Right lobe of liver (tissue), 6 donors: ENCODE measurements at regions not wholly inside any gene's neighbourhood (a gene's known extent, or its start where the extent isn't known, plus 50 kb on each side); places are given as distances from the start of the nearest gene placed in this dataset.

Experiments
- ATAC-seq, 4 donors: fragments of 200-7000 bp; cut with Tn5 transposase; one replicate each; pipeline ENCODE4 v1.9.1; 2020; ENCODE audit warnings: mild to moderate bottlenecking in 4 of 4, moderate library complexity in 4 of 4
- DNase-seq, 3 donors: peaks; one replicate each; pipeline ENCODE4 v3.0.0-alpha.2; 2020
- H3K27ac ChIP-seq, 3 donors: fragments of 200-600 bp; one replicate each; pipeline ENCODE4 v1.8.0; 2022
- H3K27me3 ChIP-seq, 2 donors: fragments of 200-600 bp; one replicate each; pipeline ENCODE4 v1.8.0; 2022
- H3K36me3 ChIP-seq, 4 donors: fragments of 200-600 bp; sonication (generic) in 1 of 4; one replicate each; pipeline versions ENCODE4 v1.5.1 to v1.8.0; 2017 to 2022; ENCODE audit warnings: control low read depth in 1 of 4
- H3K4me1 ChIP-seq, 4 donors: fragments of 200-600 bp; sonication (generic) in 1 of 4; one replicate each; pipeline versions ENCODE4 v1.5.1 to v1.8.0; 2017 to 2022; ENCODE audit warnings: control low read depth in 1 of 4
- H3K4me3 ChIP-seq, 3 donors: fragments of 200-600 bp; one replicate each; pipeline ENCODE4 v1.8.0; 2022
- H3K9me3 ChIP-seq, 4 donors: fragments of 200-600 bp; sonication (generic) in 1 of 4; one replicate each; pipeline versions ENCODE4 v1.5.1 to v1.8.0; 2017 to 2022; ENCODE audit warnings: control low read depth in 1 of 4
- POLR2A ChIP-seq: fragments of 450-650 bp; IDR thresholded peaks from one replicate; pipeline ENCODE4 v1.6.1; 2017; ENCODE audit warnings: antibody characterized with exemption, mild to moderate bottlenecking
- WGBS: methylation state at CpG from one replicate; pipeline ENCODE4 v1.1.6; 2018; ENCODE audit warnings: low coverage, low lambda C conversion rate; ENCODE audit not compliant: insufficient coverage; ENCODE audit errors: missing lambda C conversion rate; 5-methylcytosine and 5-hydroxymethylcytosine counted together
- intact Hi-C, 2 donors: fragments of 100-400 bp; cut with DNase I; formaldehyde crosslinking; loops; one replicate each; pipeline versions ENCODE4 v1.11.2 to v1.14.1; 2022
- TF ChIP-seq, protein P1 (sequence below), 4 donors: fragments of 200-600 bp in 3 of 4; fragments of 450-650 bp in 1 of 4; IDR thresholded peaks; one replicate each; pipeline versions ENCODE4 v1.5.1 to v1.8.0; 2016 to 2022; ENCODE audit warnings: antibody characterized with exemption in 4 of 4, mild to moderate bottlenecking in 2 of 4
- donor health status: DM: no; HTN: yes; CAD: no.
- donor health status: DM: no; HTN: no; CAD: no.
- donor health status: DM: no; HTN: no; CAD: no.
- donor health status: DM: no; HTN: yes; CAD: no.
- donor health status: DM: no; HTN: yes; CAD: no.

- DNase-seq (no peak), ATAC-seq (no peak)
- H3K36me3 ChIP-seq: no peaks in the 10 kb centered on the region
- TF ChIP-seq, protein P1, sequence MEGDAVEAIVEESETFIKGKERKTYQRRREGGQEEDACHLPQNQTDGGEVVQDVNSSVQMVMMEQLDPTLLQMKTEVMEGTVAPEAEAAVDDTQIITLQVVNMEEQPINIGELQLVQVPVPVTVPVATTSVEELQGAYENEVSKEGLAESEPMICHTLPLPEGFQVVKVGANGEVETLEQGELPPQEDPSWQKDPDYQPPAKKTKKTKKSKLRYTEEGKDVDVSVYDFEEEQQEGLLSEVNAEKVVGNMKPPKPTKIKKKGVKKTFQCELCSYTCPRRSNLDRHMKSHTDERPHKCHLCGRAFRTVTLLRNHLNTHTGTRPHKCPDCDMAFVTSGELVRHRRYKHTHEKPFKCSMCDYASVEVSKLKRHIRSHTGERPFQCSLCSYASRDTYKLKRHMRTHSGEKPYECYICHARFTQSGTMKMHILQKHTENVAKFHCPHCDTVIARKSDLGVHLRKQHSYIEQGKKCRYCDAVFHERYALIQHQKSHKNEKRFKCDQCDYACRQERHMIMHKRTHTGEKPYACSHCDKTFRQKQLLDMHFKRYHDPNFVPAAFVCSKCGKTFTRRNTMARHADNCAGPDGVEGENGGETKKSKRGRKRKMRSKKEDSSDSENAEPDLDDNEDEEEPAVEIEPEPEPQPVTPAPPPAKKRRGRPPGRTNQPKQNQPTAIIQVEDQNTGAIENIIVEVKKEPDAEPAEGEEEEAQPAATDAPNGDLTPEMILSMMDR (IDR thresholded peaks at IDR 0.05): no peak
- 26% methylated on average over 5 of the region's 5 CpGs for WGBS
- no peaks in the 10 kb centered on the region for H3K9me3 ChIP-seq
- H3K4me1 ChIP-seq: no peaks in the 10 kb centered on the region
- intact Hi-C loops: no loop called here
- H3K27me3 ChIP-seq: no peaks in the 10 kb centered on the region
- no peak overlapping the region for H3K27ac ChIP-seq
- no peak overlapping the region for H3K4me3 ChIP-seq
Observed at GRCh38 chr1:106325600-106325999, 730.9 kb upstream of the PRMT6 start.

GRCh38 chr1:106344494-106344893 lies 712.0 kb upstream of the PRMT6 start:
- intact Hi-C loops: no loop called here
- Histone ChIP-seq H3K9me3 (no peaks in the 10 kb centered on the region), H3K36me3 (no peaks in the 10 kb centered on the region), H3K4me3 (no peak overlapping the region), H3K27me3 (no peaks in the 10 kb centered on the region), H3K4me1 (no peaks in the 10 kb centered on the region), H3K27ac (no peak overlapping the region)
- ATAC-seq (no peak), DNase-seq (no peak)
- WGBS: 30% methylated on average over 3 of the region's 4 CpGs
- TF ChIP-seq POLR2A: no peak
- TF ChIP-seq, protein P1 (IDR thresholded peaks at IDR 0.05): no peak

DNA sequence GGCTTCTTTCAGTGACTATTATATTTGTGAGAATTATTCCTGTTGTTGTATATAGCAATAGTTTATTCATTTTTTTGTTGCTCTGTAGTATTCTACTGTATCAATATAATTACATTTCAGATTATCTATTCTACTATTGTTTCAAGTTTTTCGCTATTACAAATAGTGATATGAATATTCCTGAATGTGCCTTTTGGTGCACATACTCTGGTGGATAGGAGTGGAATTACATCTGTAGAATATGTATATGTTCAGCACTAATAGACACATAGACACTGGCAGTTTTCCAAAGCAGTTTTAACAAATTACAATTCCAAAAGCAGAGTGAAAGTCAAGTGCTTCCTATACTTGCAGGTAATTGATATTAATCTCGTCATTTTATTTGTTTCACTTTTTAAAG lies 696.2 kb upstream of the PRMT6 start:
- H3K4me3 ChIP-seq: no peak overlapping the region
- no peak overlapping the region for H3K27ac ChIP-seq
- ATAC-seq (no peak), DNase-seq (no peak)
- no peaks in the 10 kb centered on the region for H3K36me3 ChIP-seq
- no peaks in the 10 kb centered on the region for H3K27me3 ChIP-seq
- no peaks in the 10 kb centered on the region for H3K9me3 ChIP-seq
- intact Hi-C loops: no loop called here
- no peaks in the 10 kb centered on the region for H3K4me1 ChIP-seq
- WGBS: 25% methylated on average over 2 of the region's 2 CpGs
- no peak for TF ChIP-seq POLR2A
- TF ChIP-seq, protein P1 (IDR thresholded peaks at IDR 0.05): no peak

- no peaks in the 10 kb centered on the region for H3K9me3 ChIP-seq
- WGBS: 27% methylated on average over 4 of the region's 4 CpGs
- TF ChIP-seq, protein P1 (IDR thresholded peaks at IDR 0.05): no peak
- no peak for TF ChIP-seq POLR2A
- no peaks in the 10 kb centered on the region for H3K4me1 ChIP-seq
- H3K27me3 ChIP-seq: no peaks in the 10 kb centered on the region
- DNase-seq: no peak
- no peak overlapping the region for H3K27ac ChIP-seq
- no peak for ATAC-seq
- no peak overlapping the region for H3K4me3 ChIP-seq
- intact Hi-C loops: no loop called here
- no peaks in the 10 kb centered on the region for H3K36me3 ChIP-seq
Observed at GRCh38 chr1:106366627-106367319, 689.7 kb upstream of the PRMT6 start.

- Histone ChIP-seq H3K27me3 (no peaks in the 10 kb centered on the region), H3K4me1 (no peaks in the 10 kb centered on the region), H3K27ac (no peak overlapping the region), H3K9me3 (no peaks in the 10 kb centered on the region), H3K4me3 (no peak overlapping the region), H3K36me3 (no peaks in the 10 kb centered on the region)
- TF ChIP-seq, protein P1 (IDR thresholded peaks at IDR 0.05): no peak
- no peak for TF ChIP-seq POLR2A
- intact Hi-C loops: no loop called here
- DNase-seq (no peak), ATAC-seq (no peak)
Observed at GRCh38 chr1:106378261-106378660, 678.2 kb upstream of the PRMT6 start.
